ENCODE measurements at regions not wholly inside any gene's neighbourhood (a gene's known extent, or its start where the extent isn't known, plus 50 kb on each side); places are given as distances from the start of the nearest gene placed in this dataset.
"Not testable (repeated sequence)": the region's sequence is repeated elsewhere in the genome, so short reads cannot be mapped to it uniquely, and the experiment has no call there.

DNA sequence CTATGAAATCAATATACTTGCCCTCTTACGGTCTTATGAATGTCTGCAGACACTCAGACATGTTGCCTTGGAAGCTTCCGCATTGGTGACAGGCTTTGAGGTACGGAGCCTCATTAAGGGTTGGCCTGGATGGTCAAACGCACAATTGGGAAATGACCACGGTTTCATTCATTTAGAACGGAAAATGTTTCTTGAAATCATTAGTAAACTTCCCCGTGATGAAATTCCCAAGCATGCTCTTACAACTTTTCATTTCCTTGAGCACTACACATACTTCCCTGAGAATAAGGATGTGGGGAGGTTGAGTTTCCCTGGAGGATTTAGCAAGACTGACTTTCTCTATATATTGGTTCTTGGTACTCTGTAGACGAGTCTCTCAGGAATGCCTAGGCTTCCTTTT lies 146.3 kb downstream of the HLX start:
- no peak for DNase-seq (ENCODE audit: low read depth in 2 of 2)

DNA sequence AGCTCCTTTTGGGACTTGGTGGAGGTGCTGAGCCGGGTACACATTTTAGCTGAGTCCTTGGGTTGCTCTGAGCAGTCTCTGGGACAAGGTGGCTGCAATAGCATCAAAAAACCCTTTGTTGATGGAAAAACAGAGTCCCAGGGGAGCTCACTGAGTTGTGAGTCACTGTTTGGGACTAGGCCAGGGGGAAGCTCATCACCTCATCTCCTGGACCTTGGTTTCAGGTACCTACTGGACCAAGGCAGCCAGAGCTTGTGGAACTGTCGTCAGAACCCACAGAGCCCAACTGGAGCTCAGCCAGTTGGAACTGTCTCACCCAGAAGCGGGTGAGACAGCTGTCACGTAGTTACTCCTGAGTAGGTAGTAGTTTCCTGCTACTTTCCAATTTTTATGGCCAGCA lies 146.7 kb downstream of the HLX start:
- no peak for DNase-seq (ENCODE audit: low read depth in 2 of 2)

DNA sequence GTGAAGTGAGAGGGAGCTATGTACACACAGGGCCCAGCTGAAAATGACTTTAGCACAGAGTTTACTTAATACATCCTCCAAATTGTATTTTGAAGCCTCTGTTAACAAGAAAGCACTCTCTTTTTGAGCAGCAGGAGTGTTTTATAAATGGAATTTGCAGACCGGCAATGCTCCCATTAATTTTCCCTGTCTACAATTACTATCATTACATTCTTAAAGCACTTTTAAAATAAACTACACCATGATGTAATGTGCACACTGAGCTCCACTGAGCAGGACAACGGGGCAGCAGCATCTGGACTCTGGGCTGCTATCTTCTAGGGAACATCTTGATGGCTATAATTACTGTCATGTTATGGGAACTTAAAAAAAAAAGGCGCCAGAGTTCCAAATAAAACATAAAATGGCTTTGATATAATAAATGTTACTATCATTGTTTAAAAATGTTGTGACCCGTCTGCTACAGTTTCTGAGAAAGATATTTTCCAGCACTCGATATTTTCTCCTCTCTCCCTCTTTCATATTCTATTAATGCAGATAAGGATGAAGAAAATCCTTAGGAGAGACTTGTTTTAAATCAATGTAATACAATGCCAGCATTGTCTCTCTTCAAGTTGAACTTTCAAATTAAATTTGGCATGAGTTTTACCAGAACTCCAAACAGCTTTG lies 150.9 kb downstream of the HLX start:
- no peak for DNase-seq (ENCODE audit: low read depth in 2 of 2)

DNA sequence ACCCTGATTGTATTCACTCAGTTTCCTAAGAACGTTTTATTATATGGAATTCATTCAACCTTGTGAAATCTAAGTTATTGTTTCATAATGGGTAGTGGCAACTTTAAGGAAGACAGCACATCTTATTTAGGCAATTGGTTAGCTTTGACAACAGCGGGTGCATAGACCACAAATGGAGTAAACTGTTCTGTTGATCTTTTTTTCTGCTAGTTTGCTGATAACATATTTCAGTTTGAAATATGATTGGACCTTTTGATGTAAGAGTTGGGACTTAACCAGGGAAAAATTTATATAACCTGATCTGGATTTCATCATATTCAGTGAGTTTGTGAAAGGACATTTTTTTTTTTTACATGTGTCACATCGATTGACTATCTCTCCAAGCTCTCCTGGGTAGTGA lies 151.7 kb downstream of the HLX start:
- DNase-seq (ENCODE audit: low read depth in 2 of 2), result no peak

GRCh38 chr1:221031458-221032203 lies 152.4 kb downstream of the HLX start:
- no peak for DNase-seq (ENCODE audit: low read depth in 2 of 2)

DNA sequence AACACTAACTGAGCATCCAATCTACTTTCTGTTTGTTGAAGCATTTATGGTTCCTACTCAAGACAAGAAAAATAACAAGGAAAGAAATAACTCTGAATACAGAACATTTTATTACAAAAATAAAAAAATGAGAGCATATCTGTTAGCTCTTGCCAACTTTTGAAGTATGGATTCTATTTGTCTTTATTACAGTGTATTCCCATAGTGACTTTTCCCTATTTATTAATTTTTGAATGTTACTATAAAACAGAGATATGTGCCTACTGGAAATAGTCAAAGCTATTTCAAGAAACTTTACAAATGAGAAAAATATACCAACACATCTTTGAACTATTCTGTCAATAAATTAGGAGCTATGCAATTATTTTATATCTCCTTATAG lies 153.0 kb downstream of the HLX start:
- DNase-seq (ENCODE audit: low read depth in 2 of 2), result no peak

GRCh38 chr1:221032637-221033280 lies 153.5 kb downstream of the HLX start:
- no peak for DNase-seq (ENCODE audit: low read depth in 2 of 2)

DNA sequence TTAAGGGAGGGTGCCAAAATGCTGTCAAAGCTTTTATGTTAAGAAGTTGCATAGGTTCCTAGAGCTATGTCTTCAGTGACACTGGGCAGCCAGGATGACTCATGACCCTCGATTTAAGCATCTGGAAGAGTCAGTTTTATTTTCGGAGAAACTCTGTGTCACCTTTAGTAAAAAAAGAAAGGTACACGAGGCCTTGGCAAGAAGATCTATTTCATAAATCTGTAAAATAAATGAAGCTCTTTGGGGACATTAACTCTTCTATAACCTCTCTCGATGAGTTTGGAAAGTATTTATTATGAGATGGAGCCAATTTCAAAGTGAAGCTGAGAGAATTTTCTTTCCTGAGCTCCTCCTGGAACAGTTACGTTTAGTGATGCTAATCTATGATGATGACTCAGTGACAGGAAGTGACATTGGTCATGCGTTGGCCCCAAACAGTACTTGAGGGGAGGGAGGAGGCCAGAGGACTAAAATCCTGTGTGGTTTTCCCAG lies 156.5 kb downstream of the HLX start:
- no peak for DNase-seq (ENCODE audit: low read depth in 2 of 2)

DNA sequence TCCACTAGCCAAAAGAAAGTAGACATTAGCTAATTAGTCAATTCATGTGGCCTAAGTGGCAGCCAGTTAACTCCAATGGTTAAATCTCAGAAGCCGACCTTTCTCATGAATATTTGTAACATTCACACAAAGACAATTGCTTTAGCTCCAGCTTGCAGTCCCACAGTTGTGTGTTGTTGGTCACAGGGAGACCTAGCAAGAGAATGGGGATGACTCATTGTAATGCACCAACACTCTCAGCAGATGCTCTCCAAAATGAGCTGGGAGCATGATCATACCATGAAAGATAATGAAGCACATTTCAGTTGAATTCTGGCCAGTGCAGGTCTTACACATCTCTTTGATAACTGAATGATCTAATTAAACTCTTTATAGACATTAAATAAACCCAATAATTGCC lies 160.4 kb downstream of the HLX start:
- DNase-seq (ENCODE audit: low read depth in 2 of 2), result no peak

GRCh38 chr1:221040101-221040500 lies 160.9 kb downstream of the HLX start:
- DNase-seq (ENCODE audit: low read depth in 2 of 2), result no peak

DNA sequence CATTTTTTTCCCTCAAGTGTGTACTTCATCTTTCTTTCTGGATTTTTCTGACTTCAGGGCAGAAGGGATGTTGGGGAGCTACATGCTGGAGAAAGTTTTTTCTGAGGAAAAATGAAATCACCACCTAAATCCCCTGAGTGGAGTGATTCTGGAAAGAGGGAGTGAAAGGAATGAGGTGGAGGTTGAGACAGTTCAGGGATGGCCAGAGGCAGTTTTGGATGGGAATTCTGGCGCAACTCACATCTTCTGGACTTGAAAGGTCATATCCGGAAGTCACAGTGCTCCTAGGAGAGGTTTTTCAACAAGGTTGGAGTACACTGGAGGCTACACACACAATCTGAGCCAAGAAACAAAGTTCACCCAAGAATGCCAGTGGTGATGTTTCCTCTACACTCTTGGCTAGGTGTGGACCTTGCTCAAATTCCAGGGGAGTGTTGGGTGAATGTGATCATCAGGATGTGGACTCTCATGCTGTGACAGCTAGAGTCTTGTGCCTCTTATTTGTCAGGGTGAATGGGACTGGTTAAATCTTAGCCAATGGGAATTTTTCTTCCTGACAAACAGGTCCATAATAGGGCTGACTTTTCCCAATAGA lies 161.5 kb downstream of the HLX start:
- no peak for DNase-seq (ENCODE audit: low read depth in 2 of 2)

DNA sequence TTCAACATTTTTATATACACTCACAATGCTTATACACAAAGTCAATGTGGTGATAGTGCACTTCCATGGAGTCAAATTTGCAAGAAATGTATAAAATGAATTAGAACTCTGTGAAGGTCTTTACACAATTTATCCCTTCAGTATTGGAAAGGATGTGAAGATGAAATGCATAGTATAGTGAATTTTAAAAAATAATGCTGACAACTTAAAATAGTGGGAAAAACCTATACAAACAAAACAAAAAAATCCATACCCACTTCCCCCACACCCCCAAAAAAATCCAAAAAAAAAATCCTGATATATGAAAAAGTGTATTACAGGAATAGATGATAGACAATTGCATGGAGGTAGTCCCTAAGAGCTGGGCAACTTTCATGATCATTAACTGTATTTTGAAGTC lies 165.3 kb downstream of the HLX start:
- no peak for DNase-seq (ENCODE audit: low read depth in 2 of 2)

DNA sequence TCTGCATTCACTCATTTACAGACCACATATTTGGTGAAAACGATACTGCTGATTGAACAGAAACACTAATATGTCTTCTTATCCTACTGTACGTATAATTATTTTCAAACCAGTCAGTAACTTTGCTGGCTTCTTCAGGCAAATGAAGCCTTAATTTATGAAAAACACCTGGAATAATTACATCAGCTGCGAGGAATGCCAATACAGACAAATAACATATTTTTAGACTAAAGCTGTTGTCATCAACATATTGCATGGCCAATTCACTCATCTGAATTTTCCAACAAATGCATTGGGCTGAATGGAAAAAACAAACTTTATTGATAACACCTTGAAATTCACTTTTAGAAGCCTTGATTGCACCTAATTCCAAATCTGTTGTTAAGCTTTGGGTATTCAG lies 165.9 kb downstream of the HLX start:
- DNase-seq (ENCODE audit: low read depth in 2 of 2), result no peak

DNA sequence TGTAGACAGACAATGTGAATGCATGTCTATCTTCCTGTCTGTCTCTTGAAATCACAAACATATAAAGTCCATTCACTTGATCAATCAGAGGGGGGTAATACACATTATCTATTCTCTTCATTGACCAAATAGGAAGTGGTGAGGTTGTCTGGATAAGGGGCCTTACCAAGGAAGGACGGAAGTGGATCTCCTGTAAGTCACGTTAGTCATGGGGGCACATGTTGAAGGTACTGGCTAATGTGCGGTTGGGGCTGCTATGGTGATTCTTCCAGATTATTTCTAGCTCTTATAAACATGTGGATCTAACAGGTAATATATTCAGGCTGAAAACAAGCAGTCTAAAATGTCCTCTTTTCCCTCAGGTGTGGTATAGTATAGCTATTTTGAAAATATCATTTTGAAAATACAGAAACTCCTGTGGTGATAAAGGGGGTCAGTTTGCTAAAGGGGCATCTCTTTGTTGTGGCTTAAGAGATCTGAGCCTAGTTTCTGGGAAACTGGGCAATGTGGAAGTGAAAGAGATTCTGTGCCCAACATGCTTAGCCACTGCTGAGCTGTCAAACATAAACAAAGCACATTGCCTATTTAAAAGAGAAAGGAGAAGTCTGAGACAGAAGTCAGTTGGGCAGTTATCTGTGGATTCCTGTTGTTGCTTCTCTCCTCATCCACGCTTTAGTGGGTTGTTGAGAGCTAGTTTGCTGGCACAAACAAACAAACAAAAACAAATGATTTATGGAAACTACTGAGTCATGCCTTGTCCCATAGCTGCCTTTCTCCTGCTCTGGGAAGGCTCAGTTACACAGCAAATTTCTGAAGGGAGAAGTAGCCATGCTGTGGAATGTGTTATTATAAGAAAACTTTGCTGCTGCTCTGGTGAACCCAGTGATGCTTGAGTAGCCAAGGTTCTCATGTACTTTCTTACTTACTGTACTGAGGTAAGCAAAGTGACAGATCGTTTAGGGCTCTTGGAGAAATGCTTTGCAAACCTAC lies 166.9 kb downstream of the HLX start:
- no peak for DNase-seq (ENCODE audit: low read depth in 2 of 2)

GRCh38 chr1:221051391-221051790 lies 172.1 kb downstream of the HLX start:
- DNase-seq (ENCODE audit: low read depth in 2 of 2), result not testable (repeated sequence)

DNA sequence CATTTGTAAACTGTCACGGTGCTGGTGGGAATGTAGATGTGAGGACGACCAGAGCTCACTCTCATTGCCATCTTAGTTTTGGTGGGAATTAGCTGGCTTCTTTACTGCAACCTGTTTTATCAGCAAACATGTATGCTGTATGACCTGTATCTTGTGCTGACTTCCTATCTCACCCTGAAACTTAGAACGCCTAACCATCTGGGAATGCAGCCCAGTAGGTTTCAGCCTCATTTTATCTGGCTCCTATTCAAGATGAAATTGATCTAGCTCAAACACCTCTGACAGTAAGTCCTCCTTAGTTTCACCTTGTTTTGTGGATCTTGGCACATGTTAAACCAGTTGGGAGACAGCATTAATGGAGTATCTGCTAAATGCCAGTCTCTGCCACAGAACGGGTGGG lies 174.6 kb downstream of the HLX start:
- DNase-seq (ENCODE audit: low read depth in 2 of 2), result no peak

DNA sequence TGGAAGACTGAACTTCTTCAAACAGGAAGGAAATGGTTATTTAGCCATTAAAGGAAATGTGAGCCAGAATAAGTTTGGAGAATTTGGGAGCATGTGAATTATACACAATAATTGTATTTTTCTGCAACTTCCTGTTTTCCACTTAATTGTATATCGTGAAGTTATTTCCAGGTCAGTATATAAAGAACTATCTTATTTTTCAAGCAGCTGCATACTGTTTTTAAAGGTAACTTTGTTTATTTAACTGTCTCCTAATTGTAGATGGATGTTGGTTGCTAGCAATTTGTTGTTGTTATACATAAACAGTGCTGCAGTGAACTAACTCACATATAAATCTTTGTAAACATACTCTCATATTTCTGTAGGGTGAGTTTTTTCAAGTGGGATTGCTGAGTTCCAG lies 180.3 kb downstream of the HLX start:
- DNase-seq (ENCODE audit: low read depth in 2 of 2), result no peak

DNA sequence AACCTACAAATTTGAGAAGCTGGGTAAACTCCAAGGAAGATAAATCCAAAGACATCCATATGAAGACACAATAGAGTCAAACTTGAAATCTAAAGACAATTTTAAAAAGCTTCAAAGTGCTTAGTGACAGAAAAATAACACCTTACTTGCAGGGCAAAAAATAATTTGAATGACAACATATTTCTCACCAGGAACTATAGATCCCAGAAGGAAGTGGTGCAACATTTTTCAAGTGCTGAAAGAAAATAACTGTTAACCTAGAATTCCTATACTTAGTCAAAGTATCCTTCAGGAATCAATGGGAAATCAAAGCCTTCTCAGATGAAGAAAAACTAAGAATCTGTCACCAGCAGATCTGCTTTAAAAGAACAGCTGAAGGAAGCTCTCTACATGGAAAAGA lies 184.4 kb downstream of the HLX start:
- DNase-seq (ENCODE audit: low read depth in 2 of 2), result no peak

GRCh38 chr1:221066351-221067001 lies 187.2 kb downstream of the HLX start:
- no peak for DNase-seq (ENCODE audit: low read depth in 2 of 2)

- DNase-seq (ENCODE audit: low read depth in 2 of 2), result no peak
These were observed 188.5 kb downstream of the HLX start for GRCh38 chr1:221067721-221068120.

Data from stimulated activated CD4-positive, alpha-beta T cell treated with anti-CD3 and anti-CD28 coated beads, Interleukin-12 subunit alpha, Interleukin-12 subunit beta, amount 100 ng/mL, for 24 hours (primary cell).